ENCODE measurements at regions not wholly inside any gene's neighbourhood (a gene's known extent, or its start where the extent isn't known, plus 50 kb on each side); places are given as distances from the start of the nearest gene placed in this dataset.
"Not testable (repeated sequence)": the region's sequence is repeated elsewhere in the genome, so short reads cannot be mapped to it uniquely, and the experiment has no call there.

GRCh38 chr16:22611128-22611527 lies 100.4 kb downstream of the NPIPB5 start:
- not testable (repeated sequence) for H3K4me3 ChIP-seq, H3K36me3 ChIP-seq, H3K9ac ChIP-seq, H4K20me1 ChIP-seq, H3K27me3 ChIP-seq
- peaks cover 9 to 19% (median 13%) of the 10 kb centered on the region in 11 experiments; a peak in 21 of 22 replicates for H3K9me3 ChIP-seq (replicated peaks in 1 of 11)
- H3K4me1 ChIP-seq, result peaks cover 0 to 22% (median 0%) of the 10 kb centered on the region in 10 experiments; a peak in 4 of 20 replicates
- peak overlapping the region in 2 of 11 experiments; percentile 34 to 61; a peak in 4 of 22 replicates for H3K4me2 ChIP-seq
- peak overlapping the region in 2 of 11 experiments; percentile 40 to 63; a peak in 3 of 22 replicates for H3K27ac ChIP-seq

GRCh38 chr16:22614271-22614947 lies 103.7 kb downstream of the NPIPB5 start:
- Histone ChIP-seq H3K9me3 (replicated peaks in 1 of 11) (peaks cover 9 to 19% (median 13%) of the 10 kb centered on the region in 11 experiments; a peak in 21 of 22 replicates), H3K4me3 (no peak overlapping the region), H3K9ac (no peak overlapping the region), H3K27ac (no peak overlapping the region; a peak in 1 of 22 replicates), H3K4me1 (peaks cover 0 to 28% (median 4%) of the 10 kb centered on the region in 10 experiments; a peak in 6 of 20 replicates), H3K4me2 (peak overlapping the region in 1 of 11 experiments; percentile 11; a peak in 2 of 22 replicates), H4K20me1 (no peaks in the 10 kb centered on the region), H3K36me3 (no peaks in the 10 kb centered on the region), H3K27me3 (no peaks in the 10 kb centered on the region)
- no peak for TF ChIP-seq Cebpa-rat (IDR thresholded peaks at IDR 0.05)

GRCh38 chr16:22618842-22619241 lies 108.2 kb downstream of the NPIPB5 start:
- H3K9me3 ChIP-seq (replicated peaks in 1 of 11), result peaks cover 7 to 15% (median 10%) of the 10 kb centered on the region in 11 experiments; a peak in 21 of 22 replicates
- peak overlapping the region in 6 of 11 experiments; percentile 0 to 26 (median 6); a peak in 7 of 22 replicates for H3K4me2 ChIP-seq
- H4K20me1 ChIP-seq, result no peaks in the 10 kb centered on the region
- H3K4me3 ChIP-seq, result no peak overlapping the region
- H3K27ac ChIP-seq, result no peak overlapping the region
- H3K27me3 ChIP-seq, result no peaks in the 10 kb centered on the region
- TF ChIP-seq Cebpa-rat (IDR thresholded peaks at IDR 0.05), result peak in 3 of 11 experiments; percentile 31 to 57 (median 36); a peak in 2 of 22 replicates
- no peaks in the 10 kb centered on the region for H3K36me3 ChIP-seq
- H3K9ac ChIP-seq, result no peak overlapping the region
- H3K4me1 ChIP-seq, result peaks cover 0 to 15% (median 4%) of the 10 kb centered on the region in 10 experiments; a peak in 6 of 20 replicates

- H3K9me3 ChIP-seq (replicated peaks in 1 of 11), result no peaks in the 10 kb centered on the region; a peak in 2 of 22 replicates
- no peak overlapping the region for H3K4me2 ChIP-seq
- H3K4me1 ChIP-seq, result peaks cover 0 to 8% (median 4%) of the 10 kb centered on the region in 10 experiments; a peak in 6 of 20 replicates
Measured at GRCh38 chr16:22621586-22622155, 111.0 kb downstream of the NPIPB5 start.

GRCh38 chr16:22622703-22623102 lies 112.0 kb downstream of the NPIPB5 start:
- no peak for TF ChIP-seq Cebpa-rat (IDR thresholded peaks at IDR 0.05)
- H3K9me3 ChIP-seq (replicated peaks in 1 of 11), result no peaks in the 10 kb centered on the region; a peak in 2 of 22 replicates
- H3K36me3 ChIP-seq, result no peaks in the 10 kb centered on the region
- no peak overlapping the region for H3K27ac ChIP-seq
- no peak overlapping the region for H3K4me2 ChIP-seq
- no peak overlapping the region for H3K4me3 ChIP-seq
- H3K4me1 ChIP-seq, result peaks cover 0 to 8% (median 4%) of the 10 kb centered on the region in 10 experiments; a peak in 6 of 20 replicates
- no peak overlapping the region for H3K9ac ChIP-seq
- H4K20me1 ChIP-seq, result no peaks in the 10 kb centered on the region; a peak in 1 of 22 replicates
- no peaks in the 10 kb centered on the region for H3K27me3 ChIP-seq

More at GRCh38 chr16:22621586-22622155, 111.0 kb downstream of the NPIPB5 start:
- H3K27me3 ChIP-seq, result no peaks in the 10 kb centered on the region
- H3K9ac ChIP-seq, result no peak overlapping the region
- no peak overlapping the region for H3K27ac ChIP-seq
- no peak for TF ChIP-seq Cebpa-rat (IDR thresholded peaks at IDR 0.05)
- H3K4me3 ChIP-seq, result no peak overlapping the region
- H4K20me1 ChIP-seq, result no peaks in the 10 kb centered on the region
- no peaks in the 10 kb centered on the region for H3K36me3 ChIP-seq

- no peaks in the 10 kb centered on the region; a peak in 1 of 22 replicates for H3K9me3 ChIP-seq (replicated peaks in 1 of 11)
- H3K9ac ChIP-seq, result no peak overlapping the region
- no peak overlapping the region for H3K4me3 ChIP-seq
- H3K4me1 ChIP-seq, result peaks cover 0 to 7% (median 4%) of the 10 kb centered on the region in 10 experiments; a peak in 6 of 20 replicates
- no peak for TF ChIP-seq Cebpa-rat (IDR thresholded peaks at IDR 0.05)
- H4K20me1 ChIP-seq, result no peaks in the 10 kb centered on the region; a peak in 1 of 22 replicates
- H3K36me3 ChIP-seq, result no peaks in the 10 kb centered on the region
- no peaks in the 10 kb centered on the region for H3K27me3 ChIP-seq
- H3K4me2 ChIP-seq, result no peak overlapping the region; a peak in 1 of 22 replicates
- no peak overlapping the region for H3K27ac ChIP-seq
Measured at GRCh38 chr16:22623351-22623781, 112.7 kb downstream of the NPIPB5 start.

GRCh38 chr16:22624038-22624799 lies 113.5 kb downstream of the NPIPB5 start:
- no peak overlapping the region for H3K27ac ChIP-seq
- no peaks in the 10 kb centered on the region for H3K27me3 ChIP-seq
- TF ChIP-seq Cebpa-rat (IDR thresholded peaks at IDR 0.05), result no peak
- H3K36me3 ChIP-seq, result no peaks in the 10 kb centered on the region
- no peak overlapping the region for H3K9ac ChIP-seq
- H3K4me3 ChIP-seq, result no peak overlapping the region
- peaks cover 0 to 8% (median 0%) of the 10 kb centered on the region in 10 experiments; a peak in 3 of 20 replicates for H3K4me1 ChIP-seq
- no peaks in the 10 kb centered on the region; a peak in 1 of 22 replicates for H4K20me1 ChIP-seq
- H3K9me3 ChIP-seq (replicated peaks in 1 of 11), result no peaks in the 10 kb centered on the region; a peak in 1 of 22 replicates
- no peak overlapping the region for H3K4me2 ChIP-seq

GRCh38 chr16:22624800-22625533 lies 114.3 kb downstream of the NPIPB5 start:
- H3K27ac ChIP-seq, result no peak overlapping the region
- H3K9me3 ChIP-seq (replicated peaks in 1 of 11), result no peaks in the 10 kb centered on the region; a peak in 1 of 22 replicates
- H3K9ac ChIP-seq, result no peak overlapping the region
- peaks cover 0 to 10% (median 0%) of the 10 kb centered on the region in 10 experiments; a peak in 2 of 20 replicates for H3K4me1 ChIP-seq
- H3K4me3 ChIP-seq, result no peak overlapping the region
- no peaks in the 10 kb centered on the region; a peak in 1 of 22 replicates for H4K20me1 ChIP-seq
- no peaks in the 10 kb centered on the region for H3K27me3 ChIP-seq
- H3K4me2 ChIP-seq, result no peak overlapping the region
- no peaks in the 10 kb centered on the region for H3K36me3 ChIP-seq
- no peak for TF ChIP-seq Cebpa-rat (IDR thresholded peaks at IDR 0.05)
